ENCODE measurements at regions not wholly inside any gene's neighbourhood (a gene's known extent, or its start where the extent isn't known, plus 50 kb on each side); places are given as distances from the start of the nearest gene placed in this dataset.

DNA sequence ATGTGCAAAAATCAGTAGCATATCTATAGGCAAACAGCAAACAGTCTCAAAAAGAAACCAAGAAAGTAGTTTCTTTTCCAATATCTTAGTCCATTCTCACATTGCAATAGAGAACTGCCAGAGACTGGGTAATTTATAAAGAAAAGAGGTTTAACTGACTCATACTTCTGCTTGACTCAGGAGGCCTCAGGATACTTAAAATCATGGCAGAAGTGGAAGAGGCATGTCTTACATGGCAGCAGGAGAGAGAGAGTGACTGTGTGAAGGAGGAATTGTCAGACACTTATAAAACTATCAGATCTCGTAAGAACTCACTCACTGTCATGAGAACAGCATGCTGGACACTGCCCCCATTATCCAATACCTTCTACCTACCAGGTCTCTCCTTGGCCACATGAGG, 327.9 kb upstream of the EPHA3 start:
- ChIA-PET CTCF (no interaction called here), POLR2A (no interaction called here)
- Histone ChIP-seq H4K20me1 (ENCODE audit: insufficient read depth) (no peaks in the 10 kb centered on the region), H3K4me3 (ENCODE audit: low read depth in 2 of 2, low read length in 1 of 2) (no peak overlapping the region), H2AFZ (ENCODE audit: low read depth) (no peak overlapping the region), H3K27me3 (ENCODE audit: insufficient read depth) (no peaks in the 10 kb centered on the region), H3K4me2 (no peak overlapping the region), H3F3A (replicated peaks; ENCODE audit: insufficient read depth) (no peaks in the 10 kb centered on the region), H3K9me2 (no peaks in the 10 kb centered on the region), H3K79me2 (ENCODE audit: insufficient read depth) (no peaks in the 10 kb centered on the region), H3K27ac (ENCODE audit: low read depth in 2 of 2, low read length in 1 of 2) (no peak overlapping the region), H3K9ac (no peak overlapping the region), H3K9me3 (no peaks in the 10 kb centered on the region), H3K4me1 (ENCODE audit: control insufficient read depth in 1 of 2, insufficient read depth in 2 of 2, low read depth in 1 of 2, low read length in 1 of 2) (no peaks in the 10 kb centered on the region), H3K36me3 (replicated peaks in 1 of 2; ENCODE audit: control insufficient read depth in 1 of 2, insufficient read depth in 2 of 2, low read length in 1 of 2) (no peaks in the 10 kb centered on the region)
- WGBS (ENCODE audit: low lambda C conversion rate), result 6% methylated on average over 1 of the region's 1 CpG
- no peak for DNase-seq
- no peak for TF ChIP-seq GATA2 (CRISPR knock-in tag; IDR thresholded peaks at IDR 0.05)
- no peak for TF ChIP-seq MEF2A (IDR thresholded peaks at IDR 0.05; ENCODE audit: borderline replicate concordance, low read depth)
- no peak for TF ChIP-seq SIN3A (IDR thresholded peaks at IDR 0.05; ENCODE audit: borderline replicate concordance, low read depth, low read length)

DNA sequence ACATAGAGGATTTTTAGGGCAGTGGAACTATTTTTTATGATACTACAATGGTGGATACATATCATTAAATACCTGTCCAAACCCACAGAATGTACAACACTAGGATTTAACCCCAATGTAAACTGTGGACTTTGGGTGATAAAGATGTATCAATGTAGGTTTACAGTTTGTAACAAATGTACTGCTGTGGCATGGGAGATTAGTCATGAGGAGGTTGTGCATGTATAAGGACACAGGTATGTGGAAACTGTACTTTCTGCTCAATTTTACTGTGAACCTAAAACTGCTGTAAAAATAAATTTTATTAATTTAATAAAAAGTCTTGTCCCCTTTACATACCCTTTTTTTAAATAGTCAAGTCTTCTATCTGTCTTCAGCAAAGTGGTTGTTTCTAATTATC, 322.5 kb upstream of the EPHA3 start:
- Histone ChIP-seq H3K4me3 (ENCODE audit: low read depth in 2 of 2, low read length in 1 of 2) (no peak overlapping the region), H3K27ac (ENCODE audit: low read depth in 2 of 2, low read length in 1 of 2) (no peak overlapping the region), H3K4me2 (no peak overlapping the region), H4K20me1 (ENCODE audit: insufficient read depth) (no peaks in the 10 kb centered on the region), H2AFZ (ENCODE audit: low read depth) (no peak overlapping the region), H3K9me3 (no peaks in the 10 kb centered on the region), H3F3A (replicated peaks; ENCODE audit: insufficient read depth) (no peaks in the 10 kb centered on the region), H3K9ac (no peak overlapping the region), H3K4me1 (ENCODE audit: control insufficient read depth in 1 of 2, insufficient read depth in 2 of 2, low read depth in 1 of 2, low read length in 1 of 2) (no peaks in the 10 kb centered on the region), H3K9me2 (0 out of 2 replicates have a peak, but pooled peaks cover 3% of the 10 kb centered on the region), H3K36me3 (replicated peaks in 1 of 2; ENCODE audit: control insufficient read depth in 1 of 2, insufficient read depth in 2 of 2, low read length in 1 of 2) (no peaks in the 10 kb centered on the region), H3K79me2 (ENCODE audit: insufficient read depth) (no peaks in the 10 kb centered on the region), H3K27me3 (ENCODE audit: insufficient read depth) (no peaks in the 10 kb centered on the region)
- DNase-seq, result no peak
- CTCF ChIA-PET, result no interaction called here
- no peak for TF ChIP-seq JUND (IDR thresholded peaks at IDR 0.05)
- no peak for TF ChIP-seq GABPA (IDR thresholded peaks at IDR 0.05; ENCODE audit: low read depth)
- TF ChIP-seq, protein P1, sequence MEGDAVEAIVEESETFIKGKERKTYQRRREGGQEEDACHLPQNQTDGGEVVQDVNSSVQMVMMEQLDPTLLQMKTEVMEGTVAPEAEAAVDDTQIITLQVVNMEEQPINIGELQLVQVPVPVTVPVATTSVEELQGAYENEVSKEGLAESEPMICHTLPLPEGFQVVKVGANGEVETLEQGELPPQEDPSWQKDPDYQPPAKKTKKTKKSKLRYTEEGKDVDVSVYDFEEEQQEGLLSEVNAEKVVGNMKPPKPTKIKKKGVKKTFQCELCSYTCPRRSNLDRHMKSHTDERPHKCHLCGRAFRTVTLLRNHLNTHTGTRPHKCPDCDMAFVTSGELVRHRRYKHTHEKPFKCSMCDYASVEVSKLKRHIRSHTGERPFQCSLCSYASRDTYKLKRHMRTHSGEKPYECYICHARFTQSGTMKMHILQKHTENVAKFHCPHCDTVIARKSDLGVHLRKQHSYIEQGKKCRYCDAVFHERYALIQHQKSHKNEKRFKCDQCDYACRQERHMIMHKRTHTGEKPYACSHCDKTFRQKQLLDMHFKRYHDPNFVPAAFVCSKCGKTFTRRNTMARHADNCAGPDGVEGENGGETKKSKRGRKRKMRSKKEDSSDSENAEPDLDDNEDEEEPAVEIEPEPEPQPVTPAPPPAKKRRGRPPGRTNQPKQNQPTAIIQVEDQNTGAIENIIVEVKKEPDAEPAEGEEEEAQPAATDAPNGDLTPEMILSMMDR (IDR thresholded peaks at IDR 0.05), result no peak
- no peak for TF ChIP-seq NRF1 (IDR thresholded peaks at IDR 0.05; ENCODE audit: low read depth, low read length)
- TF ChIP-seq EP300 (IDR thresholded peaks at IDR 0.05; ENCODE audit: borderline replicate concordance in 1 of 2, low read depth in 1 of 2, low read length in 1 of 2), result no peak
- no peak for TF ChIP-seq SIN3A (IDR thresholded peaks at IDR 0.05; ENCODE audit: borderline replicate concordance, low read depth, low read length)
- POLR2A ChIA-PET, result no interaction called here

DNA sequence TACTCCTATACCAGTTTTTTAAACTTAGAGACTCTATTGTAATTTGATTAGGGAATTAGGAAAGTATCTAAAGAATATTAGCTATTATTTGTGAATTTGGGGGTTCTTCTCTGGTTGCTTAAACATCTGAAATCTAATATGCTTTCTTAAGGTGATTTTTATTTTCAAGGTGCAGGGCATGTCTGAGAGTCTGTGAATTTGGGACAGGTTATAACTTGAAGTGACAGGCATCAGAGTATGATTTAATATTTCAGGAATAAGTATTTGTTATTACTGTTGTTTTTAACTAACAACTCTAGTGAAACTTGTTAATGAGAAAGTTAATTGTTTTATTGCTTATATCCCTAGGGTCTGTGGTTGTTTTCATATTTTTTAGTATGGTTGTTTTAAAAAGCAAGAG, 321.6 kb upstream of the EPHA3 start:
- H3K36me3 ChIP-seq (replicated peaks in 1 of 2; ENCODE audit: control insufficient read depth in 1 of 2, insufficient read depth in 2 of 2, low read length in 1 of 2), result no peaks in the 10 kb centered on the region
- no peaks in the 10 kb centered on the region for H3F3A ChIP-seq (replicated peaks; ENCODE audit: insufficient read depth)
- no peaks in the 10 kb centered on the region for H3K79me2 ChIP-seq (ENCODE audit: insufficient read depth)
- no peaks in the 10 kb centered on the region for H4K20me1 ChIP-seq (ENCODE audit: insufficient read depth)
- no peak overlapping the region for H3K9ac ChIP-seq
- H3K27me3 ChIP-seq (ENCODE audit: insufficient read depth), result no peaks in the 10 kb centered on the region
- no peak for DNase-seq
- H3K4me2 ChIP-seq, result no peak overlapping the region
- H3K9me3 ChIP-seq, result no peaks in the 10 kb centered on the region
- no peak overlapping the region for H3K4me3 ChIP-seq (ENCODE audit: low read depth in 2 of 2, low read length in 1 of 2)
- H3K9me2 ChIP-seq, result 0 out of 2 replicates have a peak, but pooled peaks cover 3% of the 10 kb centered on the region
- ChIA-PET POLR2A (no interaction called here), CTCF (interaction anchor here (1.1 kb wide), 1 partner anchor 37 kb away, joined by 4 read pairs; no protein-coding TSS in a partner anchor)
- no peak overlapping the region for H2AFZ ChIP-seq (ENCODE audit: low read depth)
- H3K27ac ChIP-seq (ENCODE audit: low read depth in 2 of 2, low read length in 1 of 2), result no peak overlapping the region
- no peaks in the 10 kb centered on the region for H3K4me1 ChIP-seq (ENCODE audit: control insufficient read depth in 1 of 2, insufficient read depth in 2 of 2, low read depth in 1 of 2, low read length in 1 of 2)
- TF ChIP-seq, protein P2, sequence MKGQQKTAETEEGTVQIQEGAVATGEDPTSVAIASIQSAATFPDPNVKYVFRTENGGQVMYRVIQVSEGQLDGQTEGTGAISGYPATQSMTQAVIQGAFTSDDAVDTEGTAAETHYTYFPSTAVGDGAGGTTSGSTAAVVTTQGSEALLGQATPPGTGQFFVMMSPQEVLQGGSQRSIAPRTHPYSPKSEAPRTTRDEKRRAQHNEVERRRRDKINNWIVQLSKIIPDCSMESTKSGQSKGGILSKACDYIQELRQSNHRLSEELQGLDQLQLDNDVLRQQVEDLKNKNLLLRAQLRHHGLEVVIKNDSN (IDR thresholded peaks at IDR 0.05; ENCODE audit: borderline replicate concordance, low read depth), result no peak
- TF ChIP-seq, protein P1 (IDR thresholded peaks at IDR 0.05), result no peak
- TF ChIP-seq NFIC (IDR thresholded peaks at IDR 0.05; ENCODE audit: borderline replicate concordance) (no peak), MEF2A (IDR thresholded peaks at IDR 0.05; ENCODE audit: borderline replicate concordance, low read depth) (no peak), TAF1 (IDR thresholded peaks at IDR 0.05; ENCODE audit: borderline replicate concordance, low read depth, low read length) (no peak), TCF12 (IDR thresholded peaks at IDR 0.05) (no peak), POLR2AphosphoS5 (IDR thresholded peaks at IDR 0.05; ENCODE audit: low read depth, low read length) (no peak), FOSL2 (IDR thresholded peaks at IDR 0.05; ENCODE audit: borderline replicate concordance, low read depth) (no peak)
- TF ChIP-seq, protein P3, sequence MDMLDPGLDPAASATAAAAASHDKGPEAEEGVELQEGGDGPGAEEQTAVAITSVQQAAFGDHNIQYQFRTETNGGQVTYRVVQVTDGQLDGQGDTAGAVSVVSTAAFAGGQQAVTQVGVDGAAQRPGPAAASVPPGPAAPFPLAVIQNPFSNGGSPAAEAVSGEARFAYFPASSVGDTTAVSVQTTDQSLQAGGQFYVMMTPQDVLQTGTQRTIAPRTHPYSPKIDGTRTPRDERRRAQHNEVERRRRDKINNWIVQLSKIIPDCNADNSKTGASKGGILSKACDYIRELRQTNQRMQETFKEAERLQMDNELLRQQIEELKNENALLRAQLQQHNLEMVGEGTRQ (IDR thresholded peaks at IDR 0.05; ENCODE audit: borderline replicate concordance, low read depth, low read length), result no peak
- TF ChIP-seq, protein P4, sequence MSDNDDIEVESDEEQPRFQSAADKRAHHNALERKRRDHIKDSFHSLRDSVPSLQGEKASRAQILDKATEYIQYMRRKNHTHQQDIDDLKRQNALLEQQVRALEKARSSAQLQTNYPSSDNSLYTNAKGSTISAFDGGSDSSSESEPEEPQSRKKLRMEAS (IDR thresholded peaks at IDR 0.05; ENCODE audit: low read depth), result no peak
